ENCODE measurements at regions not wholly inside any gene's neighbourhood (a gene's known extent, or its start where the extent isn't known, plus 50 kb on each side); places are given as distances from the start of the nearest gene placed in this dataset.

GRCh38 chr6:102309700-102310099, 916.2 kb downstream of the GRIK2 start:
- Histone ChIP-seq H3K79me2 (ENCODE audit: low read length) (no peaks in the 10 kb centered on the region), H3K4me3 (ENCODE audit: low read length) (no peak overlapping the region), H3K9me3 (ENCODE audit: insufficient read depth, low read length) (no peaks in the 10 kb centered on the region), H3K9ac (ENCODE audit: low read length) (no peak overlapping the region), H2AFZ (ENCODE audit: low read depth, low read length) (no peak overlapping the region), H3K4me1 (ENCODE audit: low read length) (no peaks in the 10 kb centered on the region), H3K36me3 (replicated peaks; ENCODE audit: low read depth, low read length) (no peaks in the 10 kb centered on the region), H3K27me3 (ENCODE audit: low read depth, low read length) (no peaks in the 10 kb centered on the region), H4K20me1 (ENCODE audit: insufficient read depth, low read length) (no peaks in the 10 kb centered on the region), H3K27ac (ENCODE audit: low read length) (no peak overlapping the region), H3K4me2 (ENCODE audit: low read length) (no peak overlapping the region)
- TF ChIP-seq CTCF (IDR thresholded peaks at IDR 0.05; ENCODE audit: low read depth, low read length) (no peak), EZH2phosphoT487 (IDR thresholded peaks at IDR 0.05; ENCODE audit: low read depth) (no peak)

GRCh38 chr6:102300350-102300749, 906.8 kb downstream of the GRIK2 start:
- Histone ChIP-seq H3K9ac (ENCODE audit: low read length) (no peak overlapping the region), H3K4me3 (ENCODE audit: low read length) (no peak overlapping the region), H3K4me1 (ENCODE audit: low read length) (no peaks in the 10 kb centered on the region), H3K36me3 (replicated peaks; ENCODE audit: low read depth, low read length) (no peaks in the 10 kb centered on the region), H2AFZ (ENCODE audit: low read depth, low read length) (no peak overlapping the region), H3K27ac (ENCODE audit: low read length) (no peak overlapping the region), H3K27me3 (ENCODE audit: low read depth, low read length) (no peaks in the 10 kb centered on the region), H3K4me2 (ENCODE audit: low read length) (no peak overlapping the region), H3K9me3 (ENCODE audit: insufficient read depth, low read length) (no peaks in the 10 kb centered on the region), H4K20me1 (ENCODE audit: insufficient read depth, low read length) (no peaks in the 10 kb centered on the region), H3K79me2 (ENCODE audit: low read length) (no peaks in the 10 kb centered on the region)
- TF ChIP-seq EZH2phosphoT487 (IDR thresholded peaks at IDR 0.05; ENCODE audit: low read depth) (no peak), CTCF (IDR thresholded peaks at IDR 0.05; ENCODE audit: low read depth, low read length) (no peak)

- Histone ChIP-seq H3K9ac (ENCODE audit: low read length) (no peak overlapping the region), H3K36me3 (replicated peaks; ENCODE audit: low read depth, low read length) (no peaks in the 10 kb centered on the region), H3K4me2 (ENCODE audit: low read length) (no peak overlapping the region), H3K79me2 (ENCODE audit: low read length) (no peaks in the 10 kb centered on the region), H2AFZ (ENCODE audit: low read depth, low read length) (no peak overlapping the region), H3K27ac (ENCODE audit: low read length) (no peak overlapping the region), H4K20me1 (ENCODE audit: insufficient read depth, low read length) (no peaks in the 10 kb centered on the region), H3K4me1 (ENCODE audit: low read length) (no peaks in the 10 kb centered on the region), H3K9me3 (ENCODE audit: insufficient read depth, low read length) (no peaks in the 10 kb centered on the region), H3K4me3 (ENCODE audit: low read length) (no peak overlapping the region), H3K27me3 (ENCODE audit: low read depth, low read length) (no peaks in the 10 kb centered on the region)
- TF ChIP-seq CTCF (IDR thresholded peaks at IDR 0.05; ENCODE audit: low read depth, low read length), result no peak
- no peak for TF ChIP-seq EZH2phosphoT487 (IDR thresholded peaks at IDR 0.05; ENCODE audit: low read depth)
These were observed 904.5 kb downstream of the GRIK2 start for GRCh38 chr6:102298051-102298450.
